Ishikawa (cell line): ENCODE measurements at regions not wholly inside any gene's neighbourhood (a gene's known extent, or its start where the extent isn't known, plus 50 kb on each side); places are given as distances from the start of the nearest gene placed in this dataset.

Source experiments
- CEBPB ChIP-seq: IDR thresholded peaks from 2 replicates; pipeline ENCODE4 v1.6.1; 2012
- CREB1 ChIP-seq: IDR thresholded peaks from 2 replicates; pipeline ENCODE4 v1.6.1; 2012; ENCODE audit warnings: low read depth
- EGR1 ChIP-seq: IDR thresholded peaks from 2 replicates; pipeline ENCODE4 v1.6.1; 2012
- EP300 ChIP-seq: IDR thresholded peaks from 2 replicates; pipeline ENCODE4 v1.6.1; 2012; ENCODE audit warnings: borderline replicate concordance
- FOXM1 ChIP-seq: IDR thresholded peaks from 2 replicates; pipeline ENCODE4 v1.6.1; 2012; ENCODE audit warnings: low read depth, borderline replicate concordance
- MAX ChIP-seq: IDR thresholded peaks from 2 replicates; pipeline ENCODE4 v1.6.1; 2012
- NFIC ChIP-seq: IDR thresholded peaks from 2 replicates; pipeline ENCODE4 v1.6.1; 2012
- RAD21 ChIP-seq: IDR thresholded peaks from 2 replicates; pipeline ENCODE4 v1.6.1; 2012; ENCODE audit warnings: low read depth
- REST ChIP-seq: IDR thresholded peaks from 2 replicates; pipeline ENCODE4 v1.6.1; 2012; ENCODE audit warnings: low read depth, mild to moderate bottlenecking
- TAF1 ChIP-seq: IDR thresholded peaks from 2 replicates; pipeline ENCODE4 v1.6.1; 2012; ENCODE audit warnings: low read depth, mild to moderate bottlenecking
- TCF12 ChIP-seq: IDR thresholded peaks from 2 replicates; pipeline ENCODE4 v1.6.1; 2012; ENCODE audit warnings: low read depth
- TEAD4 ChIP-seq: IDR thresholded peaks from 2 replicates; pipeline ENCODE4 v1.6.1; 2012
- YY1 ChIP-seq: IDR thresholded peaks from 2 replicates; pipeline ENCODE4 v1.6.1; 2012; ENCODE audit warnings: low read depth
- ZBTB7A ChIP-seq: IDR thresholded peaks from 2 replicates; pipeline ENCODE4 v1.6.1; 2012; ENCODE audit warnings: low read depth
- TF ChIP-seq, protein P1 (sequence below): IDR thresholded peaks from 2 replicates; pipeline ENCODE4 v1.6.1; 2012

GRCh38 chr11:114877976-114878375 lies 199.6 kb downstream of the NXPE2 start:
- no peak for TF ChIP-seq CREB1
- no peak for TF ChIP-seq ZBTB7A
- no peak for TF ChIP-seq MAX
- no peak for TF ChIP-seq TCF12

- TF ChIP-seq YY1: no peak
- no peak for TF ChIP-seq TEAD4
- no peak for TF ChIP-seq NFIC
- no peak for TF ChIP-seq FOXM1
- no peak for TF ChIP-seq ZBTB7A
- no peak for TF ChIP-seq TCF12
- no peak for TF ChIP-seq EP300
- no peak for TF ChIP-seq TAF1
- no peak for TF ChIP-seq EGR1
- no peak for TF ChIP-seq MAX
Observed at GRCh38 chr11:114880442-114880841, 202.1 kb downstream of the NXPE2 start.

DNA sequence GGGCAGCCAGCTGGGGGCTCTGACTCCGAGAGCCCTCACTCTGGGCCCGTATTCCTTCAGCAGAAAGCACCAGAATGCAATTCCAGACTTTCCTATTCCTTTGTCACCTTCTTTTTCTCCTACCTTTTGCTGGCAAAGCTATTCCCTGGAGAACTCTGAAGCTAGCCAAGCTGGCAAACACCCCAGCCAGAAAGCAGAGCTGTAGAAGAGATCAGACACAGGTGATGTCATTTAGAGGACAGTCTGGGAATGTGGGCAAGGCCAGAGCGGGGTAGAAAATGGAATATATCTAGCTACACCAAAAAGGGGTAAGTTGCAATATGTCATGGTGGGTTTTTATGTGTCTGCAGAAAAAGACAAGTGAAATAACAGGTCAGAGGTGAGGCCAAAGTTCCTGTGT lies 205.1 kb downstream of the NXPE2 start:
- TF ChIP-seq TAF1: no peak
- TF ChIP-seq, protein P1, sequence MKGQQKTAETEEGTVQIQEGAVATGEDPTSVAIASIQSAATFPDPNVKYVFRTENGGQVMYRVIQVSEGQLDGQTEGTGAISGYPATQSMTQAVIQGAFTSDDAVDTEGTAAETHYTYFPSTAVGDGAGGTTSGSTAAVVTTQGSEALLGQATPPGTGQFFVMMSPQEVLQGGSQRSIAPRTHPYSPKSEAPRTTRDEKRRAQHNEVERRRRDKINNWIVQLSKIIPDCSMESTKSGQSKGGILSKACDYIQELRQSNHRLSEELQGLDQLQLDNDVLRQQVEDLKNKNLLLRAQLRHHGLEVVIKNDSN: no peak
- no peak for TF ChIP-seq YY1
- TF ChIP-seq EP300: no peak
- TF ChIP-seq MAX: no peak
- no peak for TF ChIP-seq EGR1
- no peak for TF ChIP-seq ZBTB7A
- TF ChIP-seq CREB1: no peak
- TF ChIP-seq RAD21: no peak
- TF ChIP-seq TCF12: no peak
- no peak for TF ChIP-seq NFIC
- TF ChIP-seq CEBPB: no peak
- no peak for TF ChIP-seq REST
- no peak for TF ChIP-seq TEAD4
- TF ChIP-seq FOXM1: no peak

DNA sequence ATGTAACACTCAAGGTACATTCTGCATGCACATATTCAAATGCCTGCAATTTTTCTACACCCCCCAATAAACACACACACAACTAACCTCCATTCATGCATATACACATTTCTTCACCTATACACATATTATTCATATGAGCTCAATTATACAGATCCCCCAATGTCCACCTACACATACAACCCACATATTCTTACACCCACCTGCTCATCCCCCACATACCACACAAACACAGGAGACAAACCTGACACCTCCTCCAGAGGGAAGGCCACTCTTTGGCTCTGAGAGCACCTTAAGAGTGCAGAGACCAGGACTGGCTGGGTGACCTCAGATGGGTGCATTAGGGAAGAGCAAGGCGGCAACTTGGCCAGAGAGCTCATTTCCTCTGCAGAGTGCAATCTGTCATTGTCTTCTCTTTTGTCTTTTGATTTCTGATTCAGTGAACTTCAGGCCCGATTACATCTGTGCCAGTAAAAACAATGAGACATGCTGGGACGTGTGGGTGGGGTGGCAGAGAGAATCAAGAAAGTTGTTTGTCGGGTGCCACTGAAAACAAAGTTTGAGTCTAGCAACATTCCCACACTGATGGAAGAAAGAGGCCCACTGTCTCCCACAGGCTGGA lies 208.4 kb downstream of the NXPE2 start:
- TF ChIP-seq NFIC: no peak
- TF ChIP-seq MAX: no peak
- TF ChIP-seq EGR1: no peak
- no peak for TF ChIP-seq RAD21
- no peak for TF ChIP-seq CEBPB
- TF ChIP-seq TAF1: no peak
- no peak for TF ChIP-seq CREB1
- TF ChIP-seq REST: no peak
- TF ChIP-seq, protein P1: no peak
- no peak for TF ChIP-seq FOXM1
- no peak for TF ChIP-seq TCF12
- no peak for TF ChIP-seq EP300
- no peak for TF ChIP-seq YY1
- TF ChIP-seq TEAD4: no peak
- TF ChIP-seq ZBTB7A: no peak

GRCh38 chr11:114889594-114890011 lies 211.3 kb downstream of the NXPE2 start:
- no peak for TF ChIP-seq NFIC

DNA sequence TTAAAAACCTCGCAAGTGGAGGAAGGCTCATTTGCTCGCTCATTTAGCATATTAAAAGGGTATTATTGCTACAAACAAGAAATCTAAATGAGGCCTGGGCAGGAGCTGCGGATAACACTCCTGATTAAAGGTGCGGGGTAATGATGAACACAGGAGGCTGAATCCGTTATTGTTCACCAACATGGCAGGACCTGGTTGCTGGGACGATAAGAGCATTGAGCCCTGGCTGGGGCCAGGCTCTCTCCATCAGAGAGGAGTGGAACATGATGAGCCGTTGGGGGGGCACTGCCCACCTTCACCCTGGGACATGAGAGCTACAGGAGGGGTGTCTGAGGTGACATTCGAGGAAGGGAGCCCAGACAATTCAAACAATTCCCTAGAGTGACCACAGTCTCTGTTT lies 211.7 kb downstream of the NXPE2 start:
- TF ChIP-seq TAF1 (no peak), TEAD4 (no peak), REST (no peak), CEBPB (no peak), FOXM1 (no peak), TCF12 (no peak), EGR1 (no peak), MAX (no peak), ZBTB7A (no peak), EP300 (no peak), YY1 (no peak)
- TF ChIP-seq, protein P1: no peak
